Mesenteric fat pad (tissue), 1 donor: ENCODE measurements at regions not wholly inside any gene's neighbourhood (a gene's known extent, or its start where the extent isn't known, plus 50 kb on each side); places are given as distances from the start of the nearest gene placed in this dataset.

ENCODE experiments used
- DNase-seq: peaks from one replicate; pipeline ENCODE4 v3.0.0-alpha.2; 2020; ENCODE audit warnings: low spot score
- donor health status: DM: yes; HTN: yes; CAD: no.

DNA sequence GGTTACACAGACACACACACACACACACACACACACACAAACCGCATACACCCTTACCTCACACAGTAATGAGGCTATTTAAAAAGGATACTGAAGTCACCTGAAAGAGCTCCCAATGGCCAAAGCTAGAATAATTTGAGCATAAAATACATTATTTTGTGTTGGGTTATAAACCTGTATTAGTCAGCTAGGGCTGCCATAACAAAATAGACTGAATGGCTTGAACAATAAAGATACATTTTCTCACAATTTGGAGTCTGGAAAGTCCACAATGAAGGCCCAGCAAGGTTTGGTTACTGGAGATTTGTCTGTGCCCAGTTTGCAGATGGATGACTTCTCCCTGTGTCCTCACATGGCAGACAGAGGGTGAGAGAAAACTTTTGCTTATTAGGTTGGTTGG lies 605.4 kb upstream of the REG3G start:
- DNase-seq = no peak

GRCh38 chr2:78423631-78424030 lies 601.9 kb upstream of the REG3G start:
- no peak for DNase-seq

- no peak for DNase-seq
Measured at GRCh38 chr2:78427170-78427569, 598.3 kb upstream of the REG3G start.

DNA sequence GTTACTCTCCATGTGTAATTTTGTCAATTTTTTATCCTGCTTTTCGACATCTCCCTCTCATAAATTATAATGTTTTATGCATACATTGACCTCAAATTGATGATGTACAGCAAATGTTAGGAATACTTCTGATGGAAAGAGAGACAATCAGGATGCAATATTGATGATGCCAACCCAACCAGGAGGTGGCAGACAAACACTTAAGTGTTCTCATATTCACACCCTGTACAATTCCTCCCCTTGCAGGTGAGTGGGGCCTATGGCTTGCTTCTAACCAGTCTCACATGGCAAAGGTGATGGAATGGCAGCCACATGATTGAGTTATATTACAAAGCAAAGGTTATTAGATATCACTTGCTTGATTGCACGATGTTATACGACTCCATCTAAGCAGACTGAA lies 594.3 kb upstream of the REG3G start:
- no peak for DNase-seq

- no peak for DNase-seq
Measured at GRCh38 chr2:78439122-78439521, 586.4 kb upstream of the REG3G start.

GRCh38 chr2:78455586-78455985 lies 569.9 kb upstream of the REG3G start:
- no peak for DNase-seq

- no peak for DNase-seq
Measured at GRCh38 chr2:78457269-78457668, 568.2 kb upstream of the REG3G start.

- no peak for DNase-seq
Measured at GRCh38 chr2:78465707-78466106, 559.8 kb upstream of the REG3G start.

GRCh38 chr2:78476619-78477229 lies 548.8 kb upstream of the REG3G start:
- no peak for DNase-seq

GRCh38 chr2:78486565-78486964 lies 538.9 kb upstream of the REG3G start:
- no peak for DNase-seq

- DNase-seq = no peak
Measured at GRCh38 chr2:78498125-78498524, 527.4 kb upstream of the REG3G start.

GRCh38 chr2:78506301-78506700 lies 519.2 kb upstream of the REG3G start:
- no peak for DNase-seq

- no peak for DNase-seq
Measured at GRCh38 chr2:78521938-78522337, 503.6 kb upstream of the REG3G start.

DNA sequence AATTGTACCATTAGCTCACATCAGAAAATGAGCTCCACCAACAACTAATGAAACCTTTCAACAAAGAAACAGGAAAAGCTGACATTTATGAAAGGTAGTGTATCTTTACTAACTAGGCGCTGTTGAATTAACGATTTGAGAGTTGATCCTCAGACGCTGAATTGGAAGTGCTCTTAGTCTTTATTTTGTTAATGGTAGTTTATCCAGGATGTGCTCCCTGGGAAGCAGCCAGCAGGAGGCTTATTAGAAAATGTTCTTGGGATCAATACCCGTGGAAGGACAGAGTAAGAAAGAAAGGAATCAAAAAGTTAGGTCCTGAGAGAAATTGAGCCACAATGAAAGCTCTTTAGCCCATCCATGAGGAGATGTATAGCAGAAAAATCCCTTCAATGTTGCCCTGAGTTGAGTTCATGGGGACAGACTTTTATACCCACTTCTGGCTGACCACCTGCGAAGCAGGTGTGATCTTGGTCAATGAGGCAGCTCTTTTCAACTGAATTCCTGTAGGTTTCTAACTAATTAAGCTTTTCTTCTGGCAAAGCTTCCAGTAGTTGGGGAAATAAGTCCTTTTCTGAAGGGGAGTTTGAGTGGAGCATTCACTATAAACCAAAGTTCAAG lies 492.6 kb upstream of the REG3G start:
- DNase-seq = no peak

DNA sequence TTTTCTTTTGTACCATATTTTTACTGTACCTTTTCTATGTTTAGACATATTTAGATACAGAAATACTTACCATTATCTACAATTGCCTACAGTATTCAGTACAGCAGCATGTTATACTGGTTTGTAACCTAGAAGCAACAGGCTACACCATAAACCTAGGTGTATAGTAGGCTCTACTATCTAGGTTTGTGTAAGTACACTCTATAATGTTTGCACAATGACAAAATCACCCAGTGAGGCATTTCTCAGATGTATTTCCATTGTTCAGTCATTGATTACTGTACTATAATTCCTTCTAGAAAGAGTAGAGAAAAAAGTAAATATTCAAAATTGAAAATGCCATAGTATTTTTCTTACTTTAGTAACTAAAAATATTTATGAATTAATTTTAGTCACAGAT lies 490.1 kb upstream of the REG3G start:
- DNase-seq = no peak

DNA sequence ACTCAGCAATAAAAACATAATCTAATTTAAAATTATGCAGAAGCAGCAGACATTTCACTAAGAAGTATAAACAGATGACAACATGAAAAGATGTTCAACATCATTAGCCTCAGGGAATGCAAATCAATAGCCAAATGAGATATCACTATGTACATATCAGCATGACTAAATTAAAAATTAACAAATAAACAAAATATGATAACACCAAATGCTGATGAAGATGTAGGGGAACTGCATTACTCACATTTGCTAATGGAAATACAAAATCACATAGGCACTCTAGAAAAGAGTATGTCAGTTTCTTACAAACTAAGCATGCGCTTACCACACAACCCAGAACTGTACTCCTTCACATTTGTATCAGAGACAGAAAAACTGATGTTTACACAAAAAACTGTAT lies 487.2 kb upstream of the REG3G start:
- DNase-seq = no peak

DNA sequence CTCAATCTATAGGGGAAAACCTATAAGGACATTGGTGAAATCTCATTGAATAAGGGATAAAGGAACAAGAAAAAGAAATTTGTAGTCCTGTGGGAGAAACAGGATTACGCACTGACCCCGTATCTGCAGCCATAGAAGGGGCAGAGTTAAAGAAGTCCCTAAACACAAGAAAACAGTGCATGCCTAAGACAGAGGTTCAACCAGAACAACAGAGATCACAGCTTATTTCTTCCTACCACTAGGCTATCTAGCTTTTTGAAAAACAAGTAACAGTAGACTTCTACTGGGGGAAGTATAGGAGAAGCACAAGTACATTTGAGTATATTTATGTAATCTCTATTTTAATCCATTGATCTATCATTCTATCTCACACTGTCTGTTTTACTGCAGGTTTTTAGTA lies 485.2 kb upstream of the REG3G start:
- DNase-seq = no peak

- no peak for DNase-seq
Measured at GRCh38 chr2:78541088-78541450, 484.4 kb upstream of the REG3G start.

- no peak for DNase-seq
Measured at GRCh38 chr2:78541451-78542267, 483.8 kb upstream of the REG3G start.

- DNase-seq = no peak
Measured at GRCh38 chr2:78546843-78547242, 478.7 kb upstream of the REG3G start.

GRCh38 chr2:78549766-78550165 lies 475.7 kb upstream of the REG3G start:
- DNase-seq = no peak

DNA sequence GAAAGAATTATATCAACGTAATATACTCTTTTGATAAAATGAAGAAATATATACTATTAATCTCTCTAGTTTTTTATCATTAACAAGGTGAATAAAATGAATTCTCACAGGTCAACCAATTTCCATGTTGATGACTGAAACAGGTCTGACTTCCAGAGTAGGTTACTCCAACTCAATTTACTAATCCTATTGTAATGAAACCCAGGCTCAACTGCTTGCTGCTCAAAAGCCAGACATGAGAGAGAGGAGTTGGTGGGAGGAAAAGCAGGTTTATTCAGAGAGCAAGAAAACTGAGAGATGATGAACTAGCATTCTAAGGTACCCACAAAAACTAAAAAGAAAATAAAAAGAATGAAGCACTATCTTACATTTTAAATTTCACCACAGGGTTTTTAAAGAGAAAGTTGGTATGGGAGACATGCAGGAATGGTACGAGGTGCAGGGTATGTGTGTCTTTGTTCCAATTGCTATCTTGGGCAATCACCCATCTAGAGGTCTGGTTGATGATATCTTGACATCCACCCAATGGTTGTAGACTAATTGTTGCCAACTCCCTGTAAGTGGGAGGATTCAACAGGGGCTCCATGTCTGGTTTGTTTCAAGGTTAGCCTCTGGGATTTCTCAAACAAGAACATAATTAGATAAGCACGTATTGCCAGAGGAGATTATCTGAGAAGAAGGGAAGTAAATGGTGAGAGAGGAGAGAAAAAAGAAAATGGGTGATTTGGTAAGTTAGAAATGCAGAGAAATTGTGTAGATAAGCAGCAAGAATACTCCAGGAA lies 471.4 kb upstream of the REG3G start:
- DNase-seq = no peak
